Stimulated activated CD8-positive, alpha-beta memory T cell treated with anti-CD3 and anti-CD28 coated beads, Interleukin-4, amount 100 ng/mL, for 24 hours (primary cell): ENCODE measurements at regions not wholly inside any gene's neighbourhood (a gene's known extent, or its start where the extent isn't known, plus 50 kb on each side); places are given as distances from the start of the nearest gene placed in this dataset.
"Not testable (repeated sequence)": the region's sequence is repeated elsewhere in the genome, so short reads cannot be mapped to it uniquely, and the experiment has no call there.

ENCODE experiments used
- DNase-seq: peaks from one replicate; pipeline ENCODE4 v3.0.0-alpha.2; 2020; ENCODE audit warnings: low read depth

- no peak for DNase-seq
Measured at GRCh38 chr18:52200406-52200805, 139.6 kb upstream of the DCC start.

DNA sequence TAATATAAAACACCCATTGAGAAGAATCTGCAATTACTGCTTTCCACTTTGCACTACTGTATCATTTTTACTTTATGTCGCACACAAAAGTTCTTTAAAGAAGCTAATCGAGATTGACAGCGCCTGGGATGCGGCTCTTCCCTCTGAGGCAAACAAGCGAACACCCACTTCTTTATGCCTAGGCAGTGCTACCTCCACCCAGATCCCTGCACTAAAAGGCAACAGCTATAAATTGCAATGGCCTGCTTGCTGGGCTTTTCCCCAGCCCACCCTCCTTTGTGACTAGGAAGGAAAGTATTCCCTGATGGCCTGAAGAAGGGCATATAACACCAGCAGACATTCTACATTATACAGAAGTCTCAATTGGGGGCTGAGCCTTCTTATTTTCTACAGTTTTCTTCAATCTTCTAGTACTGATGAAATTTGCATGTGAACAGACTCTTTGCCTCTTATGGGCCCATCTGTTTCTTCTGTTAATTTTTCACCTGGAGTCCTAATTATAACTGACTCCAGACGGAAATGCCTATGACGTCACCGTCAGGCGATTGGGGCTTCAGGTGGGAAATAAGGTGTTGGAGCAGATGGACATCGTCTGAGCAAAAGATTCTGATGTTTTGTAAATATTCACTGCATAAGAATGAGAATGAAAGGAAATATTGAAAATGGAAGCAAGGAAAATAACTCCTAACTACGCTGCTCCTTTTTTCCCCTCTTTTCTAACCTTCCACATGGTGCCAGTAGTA lies 138.9 kb upstream of the DCC start:
- no peak for DNase-seq

DNA sequence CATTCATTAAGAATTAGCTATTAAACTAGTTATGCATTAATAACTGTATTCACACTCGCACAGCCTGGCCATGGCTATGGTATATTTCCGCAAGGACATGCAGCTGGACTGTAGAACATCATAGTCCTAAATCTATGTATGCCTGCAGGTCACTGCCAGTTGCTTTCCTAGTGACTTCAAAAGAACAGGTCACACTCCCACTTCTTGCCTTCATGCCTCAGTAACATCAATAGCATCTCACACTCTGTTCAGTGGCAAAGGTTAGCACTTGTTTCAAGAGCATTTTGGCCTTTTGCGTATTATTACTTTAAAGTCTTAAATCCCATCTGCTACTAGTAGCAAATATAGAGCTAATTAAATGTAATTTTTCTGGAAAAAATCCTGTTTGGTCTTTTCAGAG lies 131.4 kb upstream of the DCC start:
- DNase-seq: no peak

DNA sequence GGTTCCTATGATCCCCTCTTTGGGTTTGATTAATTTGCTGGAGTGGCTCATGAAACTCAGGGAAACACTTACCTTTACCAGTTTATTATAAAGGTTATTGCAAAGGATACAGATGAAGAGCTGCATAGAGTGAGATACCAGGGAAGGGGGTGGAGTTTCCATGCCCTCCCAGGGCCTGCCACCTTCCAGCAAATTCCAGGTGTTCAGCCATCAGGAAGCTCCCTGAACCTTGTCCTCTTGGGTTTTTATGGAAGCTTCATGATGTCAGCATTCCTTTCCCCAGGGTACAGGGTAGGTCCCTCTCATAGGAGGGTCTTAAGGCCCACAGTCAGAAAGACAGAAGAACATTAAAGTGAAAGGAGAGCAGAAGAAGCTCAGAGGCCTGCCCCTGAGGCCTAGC lies 123.9 kb upstream of the DCC start:
- DNase-seq: no peak

GRCh38 chr18:52216666-52217065 lies 123.3 kb upstream of the DCC start:
- DNase-seq: no peak

- no peak for DNase-seq
Measured at GRCh38 chr18:52219102-52219501, 120.9 kb upstream of the DCC start.

DNA sequence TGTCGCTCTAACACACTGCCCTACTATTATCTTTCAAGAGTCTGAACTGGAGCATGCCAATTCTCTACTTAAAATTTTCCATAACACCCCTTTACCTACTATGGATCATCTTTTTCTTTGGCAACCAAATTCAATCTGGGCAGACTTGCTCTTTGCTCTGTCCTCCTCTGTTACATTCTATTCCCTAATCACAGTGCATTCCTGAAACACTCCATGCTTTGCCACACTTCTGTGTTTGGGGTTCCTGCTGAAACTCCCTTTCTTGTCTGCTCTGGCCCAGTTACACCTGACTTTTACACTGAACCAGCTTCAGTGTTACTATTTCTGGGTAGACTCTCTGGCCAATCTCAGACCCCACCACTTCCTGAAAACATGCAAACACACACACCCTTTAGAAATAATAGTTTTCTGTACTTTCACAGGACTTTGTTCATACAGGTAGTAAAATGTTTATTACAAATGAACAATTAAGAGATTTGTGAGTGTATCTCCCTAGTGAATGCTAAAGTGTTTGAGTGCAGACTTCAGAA lies 119.9 kb upstream of the DCC start:
- no peak for DNase-seq

GRCh38 chr18:52222211-52222610 lies 117.8 kb upstream of the DCC start:
- DNase-seq: no peak

- DNase-seq: no peak
Measured at GRCh38 chr18:52227536-52227935, 112.5 kb upstream of the DCC start.

- no peak for DNase-seq
Measured at GRCh38 chr18:52228166-52228565, 111.8 kb upstream of the DCC start.

- DNase-seq: no peak
Measured at GRCh38 chr18:52236131-52236530, 103.9 kb upstream of the DCC start.

- DNase-seq: no peak
Measured at GRCh38 chr18:52237551-52237950, 102.4 kb upstream of the DCC start.

DNA sequence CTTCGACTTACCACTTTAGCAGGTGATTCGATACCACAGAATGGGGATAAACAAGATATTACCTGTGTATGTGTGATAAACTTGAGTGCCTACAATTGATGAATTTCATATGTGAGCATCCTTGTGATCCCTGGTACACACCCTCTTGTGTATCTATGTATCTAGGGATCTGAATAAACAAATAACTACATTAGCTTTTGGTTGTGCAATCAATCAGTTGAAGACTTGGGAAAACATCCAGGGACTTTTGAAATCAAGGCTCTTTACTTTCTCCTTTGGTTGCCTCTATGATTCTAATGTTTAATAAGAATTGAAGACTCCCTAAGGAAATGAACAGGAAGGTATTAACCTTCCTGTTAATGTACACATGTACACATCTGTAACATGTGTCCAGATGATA lies 97.3 kb upstream of the DCC start:
- DNase-seq: no peak

GRCh38 chr18:52244658-52245057 lies 95.3 kb upstream of the DCC start:
- no peak for DNase-seq

DNA sequence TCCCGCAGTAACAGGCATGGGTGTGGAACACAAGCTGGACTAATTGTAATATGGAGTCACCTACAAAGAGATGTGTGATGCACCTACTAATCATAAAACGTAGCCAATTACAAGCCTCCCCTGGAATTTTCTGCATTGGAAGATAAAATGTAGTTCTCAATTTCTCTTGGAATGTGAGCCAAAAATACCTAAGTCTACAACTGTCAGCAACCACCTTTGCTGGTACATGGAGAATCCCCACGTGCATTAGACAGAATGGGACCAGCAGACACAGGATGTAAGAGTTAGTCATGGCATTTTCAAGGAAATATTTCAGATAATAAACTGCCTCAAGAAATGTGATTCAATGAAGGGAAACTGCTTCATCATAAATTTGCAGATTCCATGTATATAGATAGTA lies 85.6 kb upstream of the DCC start:
- DNase-seq: no peak

DNA sequence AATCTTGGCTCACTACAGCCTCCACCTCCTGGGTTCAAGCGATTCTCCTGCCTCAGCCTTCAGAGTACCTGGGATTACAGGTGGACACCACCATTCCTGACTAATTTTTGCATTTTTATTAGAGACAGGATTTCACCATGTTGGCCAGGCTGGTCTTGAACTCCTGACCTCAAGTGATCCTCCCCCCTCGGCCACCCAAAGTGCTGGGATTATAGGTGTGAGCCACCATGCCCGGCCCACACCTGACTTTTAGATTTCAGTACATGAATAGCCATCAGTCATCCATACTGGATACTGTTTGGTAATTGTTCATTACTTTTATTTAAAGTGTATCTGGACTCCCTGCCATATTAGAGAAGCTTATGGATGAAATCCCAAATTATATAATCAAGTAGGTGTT lies 82.6 kb upstream of the DCC start:
- not testable (repeated sequence) for DNase-seq

DNA sequence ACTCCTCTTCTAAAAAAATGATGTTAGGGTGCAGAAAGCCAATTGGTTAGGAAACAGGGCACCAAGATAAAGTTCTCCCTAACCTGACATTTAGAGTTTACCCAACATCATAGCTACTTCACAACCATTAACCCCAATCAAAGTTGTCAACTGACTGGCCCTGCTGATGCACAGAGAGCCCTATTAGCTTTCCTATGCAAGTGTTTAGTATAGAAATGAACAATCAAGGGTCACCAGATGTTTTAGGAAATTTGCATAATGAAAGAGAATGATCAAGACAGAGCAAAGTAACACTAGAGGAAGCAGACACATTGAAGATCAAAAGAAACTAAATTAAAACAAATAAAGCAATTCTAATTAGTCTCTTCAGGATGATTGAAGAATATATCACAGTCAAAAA lies 64.2 kb upstream of the DCC start:
- no peak for DNase-seq

DNA sequence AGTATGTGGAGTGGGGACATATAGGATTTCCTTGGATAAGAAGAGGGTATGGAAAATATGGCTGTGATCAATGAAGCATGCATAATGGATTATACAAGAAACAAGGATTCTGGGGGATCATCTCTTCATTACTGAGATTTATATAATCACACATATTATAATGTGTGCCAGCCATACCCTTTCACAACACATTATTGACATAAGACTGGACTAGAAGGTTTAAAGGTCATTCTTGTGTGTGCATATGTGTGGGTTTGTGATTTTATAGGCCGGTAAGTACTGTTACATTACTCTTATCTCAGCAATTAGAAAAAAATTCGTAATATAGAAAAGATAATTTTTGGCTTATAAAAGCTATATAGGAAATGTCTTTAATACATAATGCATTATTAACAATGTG lies 62.2 kb upstream of the DCC start:
- no peak for DNase-seq

- no peak for DNase-seq
Measured at GRCh38 chr18:52278191-52278590, 61.8 kb upstream of the DCC start.

GRCh38 chr18:52280702-52281101 lies 59.3 kb upstream of the DCC start:
- DNase-seq: no peak

DNA sequence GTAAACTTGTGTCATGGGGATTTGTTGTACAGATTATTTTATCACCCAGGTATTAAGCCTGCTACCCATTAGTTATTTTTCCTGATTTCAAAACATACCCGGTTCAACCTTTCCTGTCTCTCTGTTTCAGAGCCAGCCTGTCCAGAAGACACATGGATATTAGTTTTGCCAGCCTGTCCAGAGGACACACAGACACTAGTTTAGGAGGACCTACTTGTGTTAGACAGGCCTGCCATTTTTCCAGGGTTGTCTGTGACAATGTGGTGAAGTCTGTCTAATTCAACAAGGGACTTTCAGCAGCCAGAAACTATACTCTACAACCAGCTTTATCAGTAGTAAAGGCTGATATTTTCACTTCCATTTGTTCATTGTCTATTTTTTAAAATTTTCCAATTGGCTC lies 56.1 kb upstream of the DCC start:
- no peak for DNase-seq

- no peak for DNase-seq
Measured at GRCh38 chr18:52286675-52287074, 53.3 kb upstream of the DCC start.

GRCh38 chr18:52287151-52287550 lies 52.8 kb upstream of the DCC start:
- no peak for DNase-seq

- no peak for DNase-seq
Measured at GRCh38 chr18:52288403-52289004, 51.5 kb upstream of the DCC start.
